ENCODE measurements at regions not wholly inside any gene's neighbourhood (a gene's known extent, or its start where the extent isn't known, plus 50 kb on each side); places are given as distances from the start of the nearest gene placed in this dataset.

GRCh38 chr3:177341736-177342419, 144.6 kb upstream of the TBL1XR1 start:
- no peak overlapping the region for H3K27ac ChIP-seq (ENCODE audit: low read length)
- H3K4me3 ChIP-seq (ENCODE audit: low read length): no peak overlapping the region
- H3K9me3 ChIP-seq (ENCODE audit: insufficient read depth, low read depth, low read length): no peaks in the 10 kb centered on the region
- no peak overlapping the region for H3K9ac ChIP-seq (ENCODE audit: low read depth, low read length)
- peaks cover 16% of the 10 kb centered on the region for H3K4me1 ChIP-seq (ENCODE audit: insufficient read depth, low read length)
- H3K36me3 ChIP-seq (ENCODE audit: insufficient read depth, low read depth, low read length): no peaks in the 10 kb centered on the region
- H3K27me3 ChIP-seq (ENCODE audit: insufficient read depth, low read length): peaks cover 52% of the 10 kb centered on the region

GRCh38 chr3:177343122-177343625, 145.9 kb upstream of the TBL1XR1 start:
- Histone ChIP-seq H3K27me3 (ENCODE audit: insufficient read depth, low read length) (peaks cover 65% of the 10 kb centered on the region), H3K4me1 (ENCODE audit: insufficient read depth, low read length) (peaks cover 16% of the 10 kb centered on the region), H3K4me3 (ENCODE audit: low read length) (no peak overlapping the region), H3K9me3 (ENCODE audit: insufficient read depth, low read depth, low read length) (no peaks in the 10 kb centered on the region), H3K9ac (ENCODE audit: low read depth, low read length) (no peak overlapping the region), H3K36me3 (ENCODE audit: insufficient read depth, low read depth, low read length) (no peaks in the 10 kb centered on the region), H3K27ac (ENCODE audit: low read length) (no peak overlapping the region)

GRCh38 chr3:177345049-177345972, 148.0 kb upstream of the TBL1XR1 start:
- H3K27me3 ChIP-seq (ENCODE audit: insufficient read depth, low read length): peaks cover 81% of the 10 kb centered on the region
- no peaks in the 10 kb centered on the region for H3K9me3 ChIP-seq (ENCODE audit: insufficient read depth, low read depth, low read length)
- no peak overlapping the region for H3K27ac ChIP-seq (ENCODE audit: low read length)
- H3K4me3 ChIP-seq (ENCODE audit: low read length): peak overlapping the region; percentile 45
- peaks cover 19% of the 10 kb centered on the region for H3K4me1 ChIP-seq (ENCODE audit: insufficient read depth, low read length)
- H3K9ac ChIP-seq (ENCODE audit: low read depth, low read length): no peak overlapping the region; the same call in 1 of the 2 replicates
- H3K36me3 ChIP-seq (ENCODE audit: insufficient read depth, low read depth, low read length): no peaks in the 10 kb centered on the region

- H3K36me3 ChIP-seq (ENCODE audit: insufficient read depth, low read depth, low read length): no peaks in the 10 kb centered on the region
- peaks cover 81% of the 10 kb centered on the region for H3K27me3 ChIP-seq (ENCODE audit: insufficient read depth, low read length)
- H3K27ac ChIP-seq (ENCODE audit: low read length): no peak overlapping the region
- H3K9me3 ChIP-seq (ENCODE audit: insufficient read depth, low read depth, low read length): no peaks in the 10 kb centered on the region
- peaks cover 19% of the 10 kb centered on the region for H3K4me1 ChIP-seq (ENCODE audit: insufficient read depth, low read length)
- no peak overlapping the region for H3K9ac ChIP-seq (ENCODE audit: low read depth, low read length)
- H3K4me3 ChIP-seq (ENCODE audit: low read length): peak overlapping the region; percentile 45
Measured at GRCh38 chr3:177345973-177346503, 148.8 kb upstream of the TBL1XR1 start.

- no peak overlapping the region for H3K27ac ChIP-seq (ENCODE audit: low read length)
- H3K4me1 ChIP-seq (ENCODE audit: insufficient read depth, low read length): peaks cover 19% of the 10 kb centered on the region
- peaks cover 78% of the 10 kb centered on the region for H3K27me3 ChIP-seq (ENCODE audit: insufficient read depth, low read length)
- no peaks in the 10 kb centered on the region for H3K9me3 ChIP-seq (ENCODE audit: insufficient read depth, low read depth, low read length)
- no peak overlapping the region for H3K9ac ChIP-seq (ENCODE audit: low read depth, low read length)
- H3K36me3 ChIP-seq (ENCODE audit: insufficient read depth, low read depth, low read length): no peaks in the 10 kb centered on the region
- H3K4me3 ChIP-seq (ENCODE audit: low read length): no peak overlapping the region
Measured at GRCh38 chr3:177346878-177347277, 149.6 kb upstream of the TBL1XR1 start.

GRCh38 chr3:177347611-177348010, 150.3 kb upstream of the TBL1XR1 start:
- H3K27me3 ChIP-seq (ENCODE audit: insufficient read depth, low read length): peaks cover 70% of the 10 kb centered on the region
- H3K4me3 ChIP-seq (ENCODE audit: low read length): no peak overlapping the region
- H3K4me1 ChIP-seq (ENCODE audit: insufficient read depth, low read length): peaks cover 19% of the 10 kb centered on the region
- no peaks in the 10 kb centered on the region for H3K9me3 ChIP-seq (ENCODE audit: insufficient read depth, low read depth, low read length)
- no peak overlapping the region for H3K9ac ChIP-seq (ENCODE audit: low read depth, low read length)
- H3K36me3 ChIP-seq (ENCODE audit: insufficient read depth, low read depth, low read length): no peaks in the 10 kb centered on the region
- H3K27ac ChIP-seq (ENCODE audit: low read length): no peak overlapping the region

GRCh38 chr3:177348974-177349373, 151.7 kb upstream of the TBL1XR1 start:
- Histone ChIP-seq H3K4me3 (ENCODE audit: low read length) (no peak overlapping the region), H3K36me3 (ENCODE audit: insufficient read depth, low read depth, low read length) (no peaks in the 10 kb centered on the region), H3K4me1 (ENCODE audit: insufficient read depth, low read length) (peaks cover 19% of the 10 kb centered on the region), H3K27me3 (ENCODE audit: insufficient read depth, low read length) (peaks cover 57% of the 10 kb centered on the region), H3K9ac (ENCODE audit: low read depth, low read length) (no peak overlapping the region), H3K27ac (ENCODE audit: low read length) (no peak overlapping the region), H3K9me3 (ENCODE audit: insufficient read depth, low read depth, low read length) (no peaks in the 10 kb centered on the region)

- H3K9ac ChIP-seq (ENCODE audit: low read depth, low read length): no peak overlapping the region
- H3K4me1 ChIP-seq (ENCODE audit: insufficient read depth, low read length): peaks cover 19% of the 10 kb centered on the region
- H3K27ac ChIP-seq (ENCODE audit: low read length): no peak overlapping the region
- H3K27me3 ChIP-seq (ENCODE audit: insufficient read depth, low read length): peaks cover 53% of the 10 kb centered on the region
- H3K36me3 ChIP-seq (ENCODE audit: insufficient read depth, low read depth, low read length): no peaks in the 10 kb centered on the region
- no peaks in the 10 kb centered on the region for H3K9me3 ChIP-seq (ENCODE audit: insufficient read depth, low read depth, low read length)
- H3K4me3 ChIP-seq (ENCODE audit: low read length): no peak overlapping the region
Measured at GRCh38 chr3:177349384-177349783, 152.1 kb upstream of the TBL1XR1 start.

GRCh38 chr3:177350121-177350520, 152.8 kb upstream of the TBL1XR1 start:
- Histone ChIP-seq H3K27me3 (ENCODE audit: insufficient read depth, low read length) (peaks cover 46% of the 10 kb centered on the region), H3K36me3 (ENCODE audit: insufficient read depth, low read depth, low read length) (no peaks in the 10 kb centered on the region), H3K4me1 (ENCODE audit: insufficient read depth, low read length) (peaks cover 18% of the 10 kb centered on the region), H3K27ac (ENCODE audit: low read length) (no peak overlapping the region), H3K9me3 (ENCODE audit: insufficient read depth, low read depth, low read length) (no peaks in the 10 kb centered on the region), H3K4me3 (ENCODE audit: low read length) (no peak overlapping the region), H3K9ac (ENCODE audit: low read depth, low read length) (no peak overlapping the region)

GRCh38 chr3:177351206-177351605, 153.9 kb upstream of the TBL1XR1 start:
- Histone ChIP-seq H3K4me3 (ENCODE audit: low read length) (no peak overlapping the region), H3K27ac (ENCODE audit: low read length) (no peak overlapping the region), H3K9ac (ENCODE audit: low read depth, low read length) (no peak overlapping the region), H3K4me1 (ENCODE audit: insufficient read depth, low read length) (peaks cover 7% of the 10 kb centered on the region), H3K9me3 (ENCODE audit: insufficient read depth, low read depth, low read length) (no peaks in the 10 kb centered on the region), H3K27me3 (ENCODE audit: insufficient read depth, low read length) (peaks cover 35% of the 10 kb centered on the region), H3K36me3 (ENCODE audit: insufficient read depth, low read depth, low read length) (no peaks in the 10 kb centered on the region)

- Histone ChIP-seq H3K36me3 (ENCODE audit: insufficient read depth, low read depth, low read length) (no peaks in the 10 kb centered on the region), H3K9me3 (ENCODE audit: insufficient read depth, low read depth, low read length) (no peaks in the 10 kb centered on the region), H3K27ac (ENCODE audit: low read length) (no peak overlapping the region), H3K4me3 (ENCODE audit: low read length) (no peak overlapping the region), H3K9ac (ENCODE audit: low read depth, low read length) (no peak overlapping the region), H3K27me3 (ENCODE audit: insufficient read depth, low read length) (peaks cover 30% of the 10 kb centered on the region), H3K4me1 (ENCODE audit: insufficient read depth, low read length) (0 out of 2 replicates have a peak, but pooled peaks cover 3% of the 10 kb centered on the region)
Measured at GRCh38 chr3:177351757-177352158, 154.5 kb upstream of the TBL1XR1 start.
